A673 (cell line): ENCODE measurements at regions not wholly inside any gene's neighbourhood (a gene's known extent, or its start where the extent isn't known, plus 50 kb on each side); places are given as distances from the start of the nearest gene placed in this dataset.

ENCODE experiments used
- BruUV-seq: library from RNA; stranded (reverse); fragments of 400-500 nt; replicated peaks from 2 replicates; lab custom pipeline; 2021; lab: Mats Ljungman, UMichigan
- CTCF ChIA-PET: fragments of 300-600 bp; sonication (Branson Sonifier 250); formaldehyde crosslinking; loops from one replicate; lab custom pipeline; 2022; ENCODE audit warnings: antibody characterized with exemption; lab: Charles Lee
- POLR2A ChIA-PET: fragments of 300-600 bp; sonication (Branson Sonifier 250); formaldehyde crosslinking; loops from one replicate; lab custom pipeline; 2022; ENCODE audit warnings: antibody characterized with exemption; ENCODE audit not compliant: low non-redundant PET; lab: Charles Lee
- DNase-seq: peaks from one replicate; pipeline ENCODE4 v3.0.0-alpha.2; 2015; ENCODE audit warnings: low spot score
- H3K27ac ChIP-seq: fragments of 200-600 bp; sonication (generic); 2 replicates; pipeline ENCODE4 v1.5.1; 2016; ENCODE audit warnings: mixed run types, low read depth, mild to moderate bottlenecking, mixed read lengths, antibody characterized with exemption, low read length; ENCODE audit not compliant: poor library complexity, severe bottlenecking
- H3K27me3 ChIP-seq: fragments of 200-600 bp; sonication (generic); replicated peaks from 2 replicates; pipeline ENCODE4 v1.6.1; 2017; ENCODE audit warnings: mixed run types, low read depth, mild to moderate bottlenecking, mixed read lengths, antibody characterized with exemption, low read length; ENCODE audit not compliant: insufficient read depth, poor library complexity
- H3K36me3 ChIP-seq: fragments of 200-600 bp; sonication (generic); 2 replicates; pipeline ENCODE4 v1.6.1; 2016; ENCODE audit warnings: mixed run types, mild to moderate bottlenecking, mixed read lengths, antibody characterized with exemption, low read length; ENCODE audit not compliant: insufficient read depth, poor library complexity, severe bottlenecking
- H3K4me1 ChIP-seq: fragments of 200-600 bp; sonication (generic); 2 replicates; pipeline ENCODE4 v1.6.1; 2017; ENCODE audit warnings: mixed run types, mild to moderate bottlenecking, mixed read lengths, antibody characterized with exemption, low read length; ENCODE audit not compliant: insufficient read depth, poor library complexity, severe bottlenecking
- H3K4me3 ChIP-seq: fragments of 200-600 bp; sonication (generic); 2 replicates; pipeline ENCODE4 v1.5.1; 2016; ENCODE audit warnings: low read depth, mixed run types, mild to moderate bottlenecking, mixed read lengths, low read length; ENCODE audit not compliant: poor library complexity, severe bottlenecking
- H3K9me3 ChIP-seq: fragments of 200-600 bp; sonication (generic); 2 replicates; pipeline ENCODE4 v1.6.1; 2016; ENCODE audit warnings: mixed run types, low read depth, mild to moderate bottlenecking, mixed read lengths, antibody characterized with exemption, low read length; ENCODE audit not compliant: poor library complexity, severe bottlenecking
- CTCF ChIP-seq: fragments of 300-800, 200-600 bp; sonication (generic); conservative IDR thresholded peaks from 2 replicates; pipeline ENCODE4 v1.5.1; 2017; ENCODE audit warnings: low read depth, mild to moderate bottlenecking, antibody characterized with exemption, low read length, moderate library complexity, mixed read lengths
- EZH2 ChIP-seq: fragments of 200-600 bp; sonication (generic); IDR thresholded peaks from 2 replicates; pipeline ENCODE4 v1.6.1; 2017; ENCODE audit warnings: borderline replicate concordance, low read depth, mild to moderate bottlenecking, mixed read lengths, antibody characterized with exemption, low read length; ENCODE audit not compliant: poor library complexity, severe bottlenecking
- intact Hi-C: fragments of 100-400 bp; cut with micrococcal nuclease; formaldehyde crosslinking; loops from one replicate; pipeline ENCODE4 v1.10.0; 2022; ENCODE audit not compliant: unreplicated experiment

- no TSS peak for BruUV-seq
- H3K9me3 ChIP-seq: no peaks in the 10 kb centered on the region
- POLR2A ChIA-PET: no interaction called here
Measured at GRCh38 chr12:83335748-83336147, 649.0 kb downstream of the TMTC2 start.

GRCh38 chr12:83326666-83327065 lies 640.0 kb downstream of the TMTC2 start:
- Histone ChIP-seq H3K27ac (no peak overlapping the region), H3K27me3 (no peaks in the 10 kb centered on the region), H3K4me3 (no peak overlapping the region), H3K36me3 (no peaks in the 10 kb centered on the region), H3K9me3 (no peaks in the 10 kb centered on the region), H3K4me1 (no peaks in the 10 kb centered on the region)
- POLR2A ChIA-PET: no interaction called here
- TF ChIP-seq CTCF: no peak
- no peak for TF ChIP-seq EZH2
- CTCF ChIA-PET: no interaction called here
- DNase-seq: no peak
- no TSS peak for BruUV-seq
- intact Hi-C loops: no loop called here

More at GRCh38 chr12:83335748-83336147, 649.0 kb downstream of the TMTC2 start:
- H3K4me1 ChIP-seq: no peaks in the 10 kb centered on the region
- no peaks in the 10 kb centered on the region for H3K27me3 ChIP-seq
- H3K36me3 ChIP-seq: no peaks in the 10 kb centered on the region
- CTCF ChIA-PET: no interaction called here
- H3K4me3 ChIP-seq: no peak overlapping the region
- TF ChIP-seq CTCF (no peak), EZH2 (no peak)
- no peak overlapping the region for H3K27ac ChIP-seq
- DNase-seq: no peak
- intact Hi-C loops: no loop called here

GRCh38 chr12:83323866-83324265 lies 637.2 kb downstream of the TMTC2 start:
- Histone ChIP-seq H3K27ac (no peak overlapping the region), H3K27me3 (no peaks in the 10 kb centered on the region), H3K4me1 (no peaks in the 10 kb centered on the region), H3K4me3 (no peak overlapping the region), H3K9me3 (no peaks in the 10 kb centered on the region), H3K36me3 (no peaks in the 10 kb centered on the region)
- no peak for DNase-seq
- intact Hi-C loops: no loop called here
- CTCF ChIA-PET: no interaction called here
- POLR2A ChIA-PET: no interaction called here
- TF ChIP-seq CTCF: no peak
- no TSS peak for BruUV-seq
